LNCAP (cell line): ENCODE measurements at regions not wholly inside any gene's neighbourhood (a gene's known extent, or its start where the extent isn't known, plus 50 kb on each side); places are given as distances from the start of the nearest gene placed in this dataset.

Experiments
- TF ChIP-seq, protein P1 (sequence below): fragments of 450-650 bp; IDR thresholded peaks from 2 replicates; pipeline ENCODE4 v1.5.1; 2017; ENCODE audit warnings: mild to moderate bottlenecking

DNA sequence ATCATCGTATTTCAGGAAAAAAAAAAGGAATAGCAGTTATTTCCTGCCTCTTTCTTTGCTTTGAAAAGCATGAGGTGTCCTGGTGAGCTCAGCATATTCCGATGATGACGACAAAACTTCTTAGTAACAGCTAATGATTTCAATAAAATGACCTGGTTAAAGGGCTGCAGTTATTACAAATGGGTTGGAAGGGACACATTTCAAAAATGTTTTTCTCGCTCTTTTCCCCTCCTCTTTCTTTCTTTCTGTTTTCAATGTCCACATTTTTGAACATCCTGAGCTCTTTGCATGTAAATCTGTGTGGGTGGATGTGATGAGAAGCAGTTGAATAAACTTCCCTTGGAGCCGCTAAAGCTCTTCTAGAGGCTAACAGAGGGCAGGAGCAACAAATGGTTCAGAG lies 186.8 kb upstream of the SLC27A6 start:
- TF ChIP-seq, protein P1, sequence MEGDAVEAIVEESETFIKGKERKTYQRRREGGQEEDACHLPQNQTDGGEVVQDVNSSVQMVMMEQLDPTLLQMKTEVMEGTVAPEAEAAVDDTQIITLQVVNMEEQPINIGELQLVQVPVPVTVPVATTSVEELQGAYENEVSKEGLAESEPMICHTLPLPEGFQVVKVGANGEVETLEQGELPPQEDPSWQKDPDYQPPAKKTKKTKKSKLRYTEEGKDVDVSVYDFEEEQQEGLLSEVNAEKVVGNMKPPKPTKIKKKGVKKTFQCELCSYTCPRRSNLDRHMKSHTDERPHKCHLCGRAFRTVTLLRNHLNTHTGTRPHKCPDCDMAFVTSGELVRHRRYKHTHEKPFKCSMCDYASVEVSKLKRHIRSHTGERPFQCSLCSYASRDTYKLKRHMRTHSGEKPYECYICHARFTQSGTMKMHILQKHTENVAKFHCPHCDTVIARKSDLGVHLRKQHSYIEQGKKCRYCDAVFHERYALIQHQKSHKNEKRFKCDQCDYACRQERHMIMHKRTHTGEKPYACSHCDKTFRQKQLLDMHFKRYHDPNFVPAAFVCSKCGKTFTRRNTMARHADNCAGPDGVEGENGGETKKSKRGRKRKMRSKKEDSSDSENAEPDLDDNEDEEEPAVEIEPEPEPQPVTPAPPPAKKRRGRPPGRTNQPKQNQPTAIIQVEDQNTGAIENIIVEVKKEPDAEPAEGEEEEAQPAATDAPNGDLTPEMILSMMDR, result no peak

DNA sequence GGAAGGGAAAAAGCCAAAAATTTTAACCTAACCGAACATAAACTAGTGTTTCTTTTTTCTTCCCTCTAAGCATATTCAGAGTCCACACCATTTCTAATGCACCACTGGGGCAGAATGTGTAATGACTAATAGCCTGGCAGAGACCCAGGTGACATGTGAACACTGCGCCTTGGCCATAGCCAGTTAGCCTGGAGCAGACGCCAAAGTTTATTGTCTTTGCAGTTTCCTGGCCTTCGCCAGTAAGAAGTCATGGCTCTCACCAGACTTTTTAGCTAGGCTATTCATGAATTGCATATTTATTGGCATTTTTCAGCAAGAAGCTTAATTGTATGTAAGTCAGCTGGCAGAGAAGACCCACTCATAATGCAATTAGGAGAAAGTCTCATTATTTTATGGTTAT lies 182.8 kb upstream of the SLC27A6 start:
- TF ChIP-seq, protein P1, result no peak

DNA sequence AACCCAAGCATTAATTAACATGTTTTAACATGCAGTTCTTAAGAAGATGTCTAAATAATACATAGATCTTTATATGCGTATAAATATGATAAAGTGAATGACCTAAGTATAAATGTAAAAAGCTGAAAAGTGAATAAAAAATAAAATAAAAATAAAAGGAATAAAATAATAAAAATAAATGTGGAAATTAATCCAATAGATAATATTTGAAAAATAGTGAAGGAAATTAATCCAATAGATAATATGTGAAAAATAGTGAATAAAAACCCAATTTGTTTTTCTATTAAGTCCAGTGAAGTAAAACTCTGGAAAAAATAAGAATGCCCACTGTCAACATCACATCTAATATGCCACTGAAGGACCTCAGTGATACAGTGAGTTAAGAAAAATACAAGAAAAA lies 180.6 kb upstream of the SLC27A6 start:
- TF ChIP-seq, protein P1, result no peak

DNA sequence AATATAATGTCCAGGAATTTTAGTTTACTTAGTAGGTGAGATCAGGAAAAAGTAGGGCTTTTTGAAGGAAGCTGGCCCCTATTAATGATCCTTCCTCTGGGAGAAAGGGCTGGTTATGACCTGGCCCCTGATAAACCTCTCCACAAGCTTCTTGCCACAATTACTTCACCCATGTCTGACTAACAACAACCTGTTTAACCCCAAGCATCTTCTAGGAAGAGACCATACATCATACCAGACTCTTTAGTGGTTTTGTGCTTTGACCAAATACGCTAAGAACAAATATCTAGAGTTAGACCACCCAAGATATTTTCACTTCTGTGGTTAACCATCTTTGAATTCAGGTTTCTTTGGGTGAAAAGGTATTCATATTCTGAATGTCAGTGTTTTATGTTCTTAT lies 174.0 kb upstream of the SLC27A6 start:
- TF ChIP-seq, protein P1, result no peak

DNA sequence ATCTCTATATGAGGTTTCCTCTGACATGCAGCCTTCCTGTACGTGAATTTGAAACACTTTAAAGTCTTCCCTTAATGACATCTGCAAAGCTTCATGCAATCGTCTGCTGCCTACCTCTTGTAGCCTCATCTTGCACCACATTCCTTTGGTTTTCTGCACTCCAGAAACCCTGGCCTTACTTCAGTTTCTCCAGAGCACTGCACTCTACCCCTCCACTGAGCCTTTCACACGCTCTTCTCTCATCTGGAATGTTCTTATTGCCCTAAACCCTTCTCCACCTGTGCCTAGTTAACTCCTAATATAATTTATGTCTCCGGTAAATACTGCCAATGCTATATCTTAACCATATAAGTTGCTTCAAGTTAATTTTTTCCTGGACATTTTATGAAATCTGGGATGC lies 168.8 kb upstream of the SLC27A6 start:
- TF ChIP-seq, protein P1, result no peak

DNA sequence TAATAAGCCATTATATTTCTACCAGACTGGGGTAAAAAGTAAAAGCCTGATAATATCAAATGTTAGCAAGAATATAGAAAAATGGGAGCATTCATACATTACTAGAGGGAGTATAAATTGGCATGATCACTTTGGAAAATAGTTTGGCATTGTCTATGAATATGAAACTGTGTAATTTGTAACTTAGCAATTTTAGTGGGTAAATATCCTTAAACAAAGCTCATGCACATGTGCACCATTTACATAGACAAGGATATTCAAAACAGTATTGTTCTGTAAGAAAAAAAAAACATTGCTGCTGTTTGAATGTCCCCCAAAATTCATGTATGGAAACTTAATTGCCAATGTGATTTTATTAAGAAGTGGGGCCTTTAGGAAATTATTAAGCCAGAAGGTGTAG lies 166.4 kb upstream of the SLC27A6 start:
- TF ChIP-seq, protein P1, result no peak

DNA sequence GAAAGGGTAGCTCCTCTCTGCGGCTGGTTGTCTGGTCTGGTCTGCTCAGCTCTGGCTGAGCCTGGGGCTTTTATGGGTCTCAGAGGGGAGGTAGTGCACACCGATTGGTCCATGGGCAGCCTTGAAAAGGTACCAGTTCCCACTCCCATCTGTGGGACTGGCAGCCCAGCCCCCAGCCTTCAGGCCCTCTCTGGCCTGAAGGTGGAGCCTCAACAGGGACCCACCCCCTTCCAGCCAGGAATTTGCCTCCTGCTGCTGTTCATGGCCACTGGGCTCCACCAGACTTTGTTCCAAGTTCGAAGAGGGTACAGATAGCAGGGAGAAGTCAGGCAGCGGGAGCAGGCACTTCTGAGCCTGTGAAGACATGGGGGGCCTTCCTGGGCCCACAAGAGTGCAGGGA lies 165.3 kb upstream of the SLC27A6 start:
- TF ChIP-seq, protein P1, result no peak

DNA sequence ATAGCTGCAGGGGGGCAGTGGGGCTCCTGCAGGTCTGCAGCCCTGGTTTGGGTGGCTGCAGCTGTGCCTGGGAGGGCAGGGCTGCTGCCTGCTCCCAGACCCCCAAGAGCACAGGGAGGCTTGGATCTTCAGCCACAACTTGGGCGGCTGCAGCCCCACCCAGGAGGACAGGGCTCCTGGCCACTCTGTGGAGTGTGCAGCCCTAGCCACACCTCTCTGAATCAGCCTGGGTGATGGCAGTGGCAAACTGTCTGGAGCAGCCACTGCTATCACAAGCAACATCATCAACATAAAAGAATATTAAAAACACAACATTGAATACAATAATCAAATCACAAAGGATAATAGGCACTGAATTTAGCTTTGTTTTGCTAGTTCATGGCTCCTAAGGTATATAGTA lies 164.9 kb upstream of the SLC27A6 start:
- TF ChIP-seq, protein P1, result no peak
